HG02623 (cell line): ENCODE measurements at regions not wholly inside any gene's neighbourhood (a gene's known extent, or its start where the extent isn't known, plus 50 kb on each side); places are given as distances from the start of the nearest gene placed in this dataset.

Experiments
- ATAC-seq: cut with Tn5 transposase; IDR thresholded peaks from one replicate; pipeline ENCODE4 v1.9.1; 2021; ENCODE audit warnings: moderate library complexity; ENCODE audit not compliant: unreplicated experiment

DNA sequence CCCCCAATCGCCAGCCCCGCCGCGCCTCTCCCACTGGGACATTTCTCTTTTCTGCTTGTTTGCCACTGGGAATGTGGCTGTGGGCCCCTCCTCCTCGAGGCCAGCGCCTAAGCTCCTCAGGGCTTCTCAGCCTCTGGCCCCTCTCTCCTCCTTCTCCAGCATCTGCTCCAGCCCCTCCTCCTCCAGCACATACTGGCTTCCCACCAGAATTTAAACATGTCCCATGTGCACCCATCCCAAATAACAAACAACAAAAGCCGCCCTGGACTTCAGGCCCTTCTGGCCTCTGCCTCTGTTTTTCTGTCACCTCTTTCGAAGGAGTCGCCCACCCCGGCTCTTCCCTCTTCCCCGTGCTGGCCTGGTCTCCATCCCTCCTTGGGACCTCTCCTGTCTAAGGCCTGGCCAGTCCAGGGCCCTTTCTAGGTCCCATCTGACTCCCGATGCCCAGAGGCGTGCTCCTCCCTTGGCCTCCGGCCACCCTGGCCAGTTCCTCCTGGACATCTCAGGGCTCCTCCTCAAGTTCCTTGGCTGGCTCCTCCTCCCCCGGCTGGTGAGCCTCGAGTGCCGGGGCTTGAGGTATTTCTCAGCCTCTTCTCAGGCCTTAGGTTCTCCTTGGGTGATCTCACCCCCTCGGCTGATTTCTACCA lies 94.6 kb upstream of the SLC6A6 start:
- no peak for ATAC-seq

DNA sequence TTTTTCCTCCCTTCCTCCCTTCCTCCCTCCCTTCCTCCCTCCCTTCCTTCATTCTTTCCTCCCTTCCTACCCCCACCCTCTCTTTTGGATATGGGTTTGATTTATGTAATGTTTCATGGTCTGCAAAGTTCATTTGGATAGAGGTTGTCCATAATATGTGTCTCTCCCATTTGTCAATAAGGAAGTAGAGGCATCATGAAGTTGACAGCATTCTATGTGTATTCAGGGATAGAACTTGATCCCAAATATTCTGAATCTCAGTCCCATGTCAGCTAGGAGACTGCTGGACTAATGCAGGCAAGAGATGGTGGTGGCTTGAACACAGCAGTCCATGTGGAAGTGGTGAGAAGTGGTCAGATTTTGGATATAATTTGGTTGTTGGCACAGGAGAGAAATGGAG lies 90.7 kb upstream of the SLC6A6 start:
- ATAC-seq, result no peak

DNA sequence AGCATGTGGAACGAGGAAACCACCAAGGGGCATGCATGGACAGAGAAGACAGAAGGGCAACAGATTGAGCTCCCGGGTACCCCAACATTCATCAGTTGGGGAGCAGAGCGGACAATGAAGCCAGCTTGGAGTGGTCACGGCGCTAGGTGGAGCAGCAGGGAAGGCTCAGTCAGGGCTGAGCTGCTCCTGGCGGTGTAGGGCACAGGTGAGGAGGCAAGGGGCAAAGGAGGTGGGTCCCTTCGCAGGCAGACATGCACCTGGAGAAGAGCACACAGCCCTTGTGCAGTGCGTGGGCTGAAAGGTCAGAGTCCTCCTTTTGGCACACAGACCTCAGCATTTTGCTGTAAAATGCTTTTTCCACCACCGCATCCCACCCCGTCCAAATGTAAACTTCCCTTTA lies 90.0 kb upstream of the SLC6A6 start:
- no peak for ATAC-seq

DNA sequence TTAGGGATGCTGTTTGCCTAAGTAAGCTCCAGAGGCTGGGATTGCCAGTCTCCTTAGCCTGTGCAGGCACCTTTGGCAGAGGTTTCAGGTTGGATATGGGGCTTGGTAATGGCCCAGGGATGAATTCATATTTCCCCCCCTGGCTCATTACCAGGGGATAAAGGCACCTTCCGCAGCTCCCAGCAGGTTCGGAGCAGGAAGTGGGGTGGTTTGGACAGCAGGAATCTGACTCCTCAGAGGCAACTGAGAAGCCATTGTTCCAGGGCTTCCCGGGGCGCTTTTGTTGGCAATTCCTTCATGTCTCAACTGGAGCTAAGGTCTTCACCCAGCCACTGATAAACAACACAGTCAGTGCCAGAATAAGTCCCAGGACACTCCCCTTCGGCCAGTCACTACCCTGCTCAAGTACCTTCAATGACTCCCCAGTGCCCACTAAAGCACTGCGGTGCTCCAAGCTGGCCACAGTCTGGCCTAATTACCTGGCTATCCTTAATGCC lies 85.3 kb upstream of the SLC6A6 start:
- no peak for ATAC-seq

DNA sequence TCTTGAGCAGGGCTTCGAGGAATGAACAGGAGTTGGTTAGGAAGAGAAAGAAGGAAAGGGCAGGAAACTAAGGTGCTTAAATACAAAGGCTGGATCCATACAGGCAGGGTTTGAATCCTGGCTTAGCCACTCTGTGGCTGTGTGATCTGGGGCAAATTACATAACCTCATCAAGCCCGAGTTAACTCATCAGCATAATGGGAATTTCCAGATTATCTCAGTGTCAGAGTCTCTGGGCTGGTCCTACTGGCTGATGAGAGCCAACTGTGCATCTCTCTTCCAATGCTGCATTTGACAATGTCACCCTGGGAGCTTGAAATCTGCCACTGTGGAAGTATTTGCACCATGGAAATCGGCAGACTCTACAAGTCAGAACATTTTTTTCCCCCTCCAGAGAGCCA lies 83.8 kb upstream of the SLC6A6 start:
- ATAC-seq, result no peak

DNA sequence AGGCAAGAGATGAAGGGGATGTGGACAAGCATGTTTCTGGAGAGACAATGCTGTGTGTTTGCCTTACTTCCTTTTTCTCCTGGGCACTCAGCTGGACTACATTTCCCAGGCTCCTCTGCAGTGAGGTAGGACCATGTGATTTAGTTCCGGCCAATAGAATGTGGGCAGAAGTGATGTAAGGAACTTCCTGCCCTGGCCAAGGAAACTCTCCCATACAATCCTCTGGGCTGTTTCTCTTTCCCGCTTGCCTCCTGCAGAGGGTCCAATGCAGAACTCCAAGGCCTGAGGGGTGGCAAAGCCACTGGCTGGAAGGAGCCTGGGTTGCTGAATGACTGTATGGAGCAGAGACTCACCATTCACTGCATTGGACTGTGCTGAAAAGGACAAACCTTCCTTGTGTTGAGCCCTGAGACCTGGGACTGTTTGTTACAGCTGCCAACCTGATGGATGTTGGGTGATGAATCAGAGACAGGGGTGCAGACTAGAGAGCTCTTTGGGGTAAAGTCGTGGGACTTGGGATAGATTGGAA lies 82.7 kb upstream of the SLC6A6 start:
- ATAC-seq, result peak; percentile 78

DNA sequence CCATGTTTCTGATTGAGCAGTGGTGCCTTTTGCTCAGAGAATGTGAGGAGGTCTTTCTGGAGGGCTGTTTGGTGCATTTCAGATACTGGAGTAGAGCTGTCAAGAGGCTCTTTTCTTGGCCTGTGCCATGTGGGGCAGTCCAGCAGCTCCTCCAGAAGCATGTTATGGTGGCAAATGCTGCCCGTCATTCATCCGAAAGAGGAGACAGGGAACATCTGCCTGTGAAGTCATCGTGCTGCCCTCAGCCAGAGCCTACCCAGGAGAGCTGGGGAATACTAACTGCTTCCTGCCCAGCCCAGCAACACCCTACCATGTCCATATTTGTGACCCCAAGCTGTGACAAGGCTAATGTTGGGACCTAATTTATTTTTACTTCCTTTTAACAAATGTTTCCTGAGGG lies 82.2 kb upstream of the SLC6A6 start:
- no peak for ATAC-seq

DNA sequence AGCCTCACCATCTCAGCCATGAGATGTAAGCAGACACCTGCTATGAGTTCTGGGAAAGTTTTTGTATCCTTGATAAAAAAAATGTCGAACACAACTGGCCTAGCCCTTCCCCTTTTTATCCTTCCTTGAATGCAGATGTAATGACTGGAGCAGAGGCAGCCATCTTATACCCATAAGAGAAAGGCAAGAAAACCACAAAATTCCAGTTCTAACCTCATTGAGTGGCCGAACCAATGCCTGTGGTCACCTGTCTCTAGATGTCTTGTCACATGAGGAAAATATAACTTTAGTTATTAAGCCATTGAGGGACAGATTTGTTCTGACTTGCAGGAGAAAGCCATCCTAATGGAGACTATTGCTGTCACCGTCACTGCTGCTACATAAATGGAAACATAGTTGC lies 80.4 kb upstream of the SLC6A6 start:
- ATAC-seq, result no peak

DNA sequence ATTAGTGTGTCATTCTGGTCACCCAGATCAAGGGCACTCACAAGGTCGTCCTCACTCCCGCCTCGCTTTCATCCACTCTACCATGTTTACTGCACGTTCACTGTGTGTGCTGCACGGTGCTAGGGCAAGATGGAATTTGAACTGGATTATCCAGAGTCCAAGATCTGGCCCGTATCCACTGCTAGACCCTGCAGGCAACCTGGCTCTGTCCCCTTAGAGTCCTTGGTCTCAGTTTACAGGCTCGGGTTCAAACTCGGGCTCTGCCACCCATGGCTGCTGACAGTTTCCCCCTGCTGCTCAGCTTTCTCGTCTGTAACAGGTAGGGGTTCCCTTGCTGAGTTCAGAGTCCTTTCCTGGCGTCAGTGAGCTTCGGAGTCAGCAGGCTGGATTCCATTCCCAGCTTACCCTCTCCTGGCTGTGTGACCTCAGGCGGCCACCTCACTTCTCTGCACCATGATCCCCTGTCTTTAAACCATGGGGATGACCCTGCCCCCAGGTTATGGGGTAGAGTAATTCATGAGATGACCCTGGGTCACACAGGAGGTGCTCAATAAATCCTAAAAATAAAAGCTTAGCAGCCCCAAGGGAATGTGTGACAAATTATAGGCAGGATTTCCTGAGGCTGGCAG lies 79.6 kb upstream of the SLC6A6 start:
- ATAC-seq, result no peak

DNA sequence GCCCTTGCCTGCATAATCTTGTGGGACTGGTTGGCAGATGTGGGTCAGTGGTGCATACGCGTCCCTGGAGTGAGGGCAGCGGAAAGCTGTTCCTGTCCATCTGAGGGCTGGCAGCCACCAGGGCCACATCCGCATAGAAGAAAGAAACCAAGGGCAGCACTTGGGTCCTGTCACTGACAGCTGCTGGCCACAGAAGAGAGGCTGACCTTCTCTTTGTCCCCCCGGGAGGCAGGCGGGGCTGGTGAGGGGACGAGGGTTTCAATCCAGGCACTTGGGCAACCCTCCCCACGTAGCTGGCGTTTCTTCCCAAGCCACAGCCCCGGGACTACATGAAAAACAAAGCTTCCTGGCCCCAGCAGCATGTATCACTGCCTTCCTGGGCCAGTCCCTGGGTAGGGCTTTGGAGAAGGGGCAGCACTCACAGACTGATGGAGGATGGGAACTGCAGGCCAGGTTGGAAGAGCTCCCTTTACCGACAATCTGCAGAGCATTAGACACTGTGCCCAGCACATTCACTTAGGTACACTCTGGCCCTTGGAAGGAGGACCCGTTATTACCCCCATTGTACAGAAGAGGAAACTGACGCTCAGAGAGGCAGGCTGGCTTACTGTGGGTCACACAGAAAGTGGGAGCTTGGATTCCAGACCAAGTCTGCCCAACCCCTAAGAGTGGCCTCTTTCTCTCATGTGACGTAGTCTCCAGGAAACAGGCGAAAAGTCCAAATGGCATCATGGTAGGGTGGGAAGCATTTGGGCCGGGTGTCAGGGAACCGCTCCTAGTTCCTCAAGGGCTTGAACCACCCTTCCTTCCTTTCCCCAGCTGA lies 78.8 kb upstream of the SLC6A6 start:
- no peak for ATAC-seq

DNA sequence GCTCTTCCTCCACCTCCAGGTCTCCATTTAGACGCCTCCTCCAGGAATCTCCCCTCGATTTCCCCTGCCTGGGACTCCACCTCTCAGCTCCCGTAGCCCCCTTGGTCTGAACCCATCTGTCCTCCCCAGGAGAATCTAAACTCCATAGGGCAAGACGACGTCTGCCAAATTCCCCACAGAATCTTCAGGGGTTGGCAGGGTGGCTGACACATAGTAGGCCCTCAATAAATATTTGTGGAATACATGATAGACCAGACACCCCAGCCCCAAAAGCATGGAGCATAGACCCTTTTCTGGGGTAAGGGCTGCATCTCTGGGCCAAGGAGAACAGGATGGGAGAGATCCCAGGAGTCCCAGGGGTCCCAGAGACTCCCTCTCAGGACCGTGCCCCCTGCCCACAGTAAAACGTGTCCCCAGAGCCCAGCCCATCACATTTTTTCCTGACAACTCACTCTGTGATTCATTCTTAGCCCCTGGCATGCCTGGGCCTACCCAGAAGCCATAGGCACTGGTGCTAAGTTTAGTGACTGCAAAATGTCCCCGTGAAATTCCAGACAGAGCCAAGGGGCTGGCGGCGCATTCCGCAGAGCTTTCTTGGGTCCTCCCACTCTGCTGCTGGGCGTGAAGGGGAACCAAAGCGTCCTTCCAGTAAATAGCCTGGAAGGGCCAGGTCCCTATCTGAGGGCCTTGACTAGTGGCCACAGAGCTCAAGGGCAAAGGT lies 78.0 kb upstream of the SLC6A6 start:
- no peak for ATAC-seq

DNA sequence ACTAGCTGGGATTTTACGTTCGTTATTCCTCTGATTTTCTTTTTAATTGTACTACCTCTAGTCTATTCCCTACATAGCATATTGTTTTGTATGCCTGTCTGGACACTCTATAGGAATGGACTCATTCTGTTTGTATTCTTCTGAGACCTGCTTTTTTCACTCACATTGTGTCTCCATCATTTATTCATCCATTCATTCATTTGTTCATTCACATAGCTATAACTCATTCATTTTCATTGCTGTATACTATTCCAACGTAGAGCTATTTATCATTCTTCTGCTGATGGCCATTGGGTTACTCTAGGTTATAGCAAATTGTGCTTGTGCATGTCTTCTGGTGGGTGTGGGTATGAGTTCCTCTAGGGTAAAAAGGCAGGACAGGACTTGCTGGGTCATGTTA lies 74.0 kb upstream of the SLC6A6 start:
- ATAC-seq, result no peak

DNA sequence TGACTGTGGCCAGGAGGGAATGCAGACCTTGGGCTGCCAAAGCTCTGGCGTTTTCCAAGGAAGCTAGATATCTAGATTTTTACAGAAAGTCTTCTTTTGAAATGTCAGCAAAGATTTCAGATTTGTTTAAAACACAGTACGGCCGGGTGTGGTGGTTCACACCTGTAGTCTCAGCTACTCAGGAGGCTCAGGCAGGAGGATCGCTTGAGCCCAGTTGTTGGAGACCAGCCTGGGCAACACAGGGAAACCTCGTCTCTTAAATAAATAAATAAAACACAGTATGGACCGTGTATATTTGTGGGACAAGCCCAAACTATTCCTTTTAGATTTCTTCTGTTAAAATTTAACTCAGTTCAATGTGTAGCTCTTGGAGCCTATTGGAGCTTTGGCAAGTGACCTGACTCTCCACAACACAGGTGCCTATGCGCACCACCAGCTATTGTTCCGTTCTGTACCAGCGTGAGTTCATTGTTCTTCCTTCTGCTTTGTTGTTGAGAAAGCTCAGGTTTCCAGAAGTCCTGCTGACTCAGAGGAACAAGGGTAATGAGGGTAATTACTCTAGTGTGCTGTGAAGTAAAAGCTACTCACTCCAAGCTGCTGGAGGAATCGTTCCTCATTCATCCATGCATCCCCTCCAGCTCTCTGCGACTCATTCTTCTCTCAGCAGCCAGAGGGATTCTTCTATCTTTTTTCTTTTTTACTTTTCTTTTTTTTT lies 73.1 kb upstream of the SLC6A6 start:
- no peak for ATAC-seq

DNA sequence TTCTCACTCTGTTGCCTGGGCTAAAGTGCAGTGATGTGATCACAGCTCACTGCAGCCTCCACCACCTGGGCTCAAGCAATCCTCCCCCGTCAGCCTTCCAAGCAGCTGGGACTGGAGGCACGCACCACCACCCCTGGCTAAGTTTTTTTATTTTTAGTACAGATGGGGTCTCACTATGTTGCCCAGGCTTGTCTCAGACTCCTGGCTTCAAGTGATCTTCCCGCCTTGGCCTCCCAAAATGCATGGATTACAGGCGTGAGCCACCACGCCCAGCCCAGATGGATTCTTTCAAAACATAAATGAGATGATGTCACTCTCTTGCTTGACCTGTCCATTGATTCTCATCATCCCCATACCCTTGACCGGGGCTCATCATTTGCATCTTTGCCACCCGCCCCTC lies 72.6 kb upstream of the SLC6A6 start:
- no peak for ATAC-seq

DNA sequence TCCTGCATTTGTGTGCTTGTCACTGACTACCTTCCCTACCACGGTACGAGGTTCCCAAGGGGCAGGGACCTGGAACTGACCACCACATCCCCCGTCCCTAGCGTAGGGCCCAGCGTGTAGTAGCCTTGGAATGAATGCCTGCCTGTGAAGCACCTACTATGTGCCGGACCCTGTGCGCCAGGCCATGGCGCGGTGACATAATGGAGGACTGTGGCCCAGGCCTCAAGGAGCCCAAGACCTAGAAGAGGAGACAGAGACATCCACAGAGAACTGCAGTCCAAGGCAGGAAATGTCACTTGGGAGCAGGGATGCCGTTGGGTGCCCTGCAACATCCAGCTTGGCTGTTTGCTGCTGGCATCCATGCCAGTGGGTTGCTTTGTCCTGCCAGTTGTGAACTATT lies 71.9 kb upstream of the SLC6A6 start:
- ATAC-seq, result no peak

DNA sequence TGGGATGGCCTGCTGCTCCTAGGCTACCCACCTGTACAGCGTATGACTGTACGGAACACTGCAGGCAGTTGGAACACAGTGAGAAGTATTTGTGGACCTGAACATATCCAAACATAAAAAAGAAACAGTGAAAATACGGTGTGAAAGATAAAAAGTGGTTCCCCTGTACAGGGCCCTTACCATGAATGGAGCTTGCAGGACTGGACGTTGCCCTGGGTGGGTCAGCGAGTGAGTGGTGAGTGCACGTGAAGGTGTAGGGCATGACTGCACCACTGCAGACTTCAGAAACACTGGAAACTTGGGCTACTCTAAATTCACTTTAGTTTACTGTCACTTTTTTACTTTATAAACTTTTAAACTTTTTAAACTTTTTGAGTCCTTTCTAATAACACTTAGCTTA lies 71.2 kb upstream of the SLC6A6 start:
- no peak for ATAC-seq

DNA sequence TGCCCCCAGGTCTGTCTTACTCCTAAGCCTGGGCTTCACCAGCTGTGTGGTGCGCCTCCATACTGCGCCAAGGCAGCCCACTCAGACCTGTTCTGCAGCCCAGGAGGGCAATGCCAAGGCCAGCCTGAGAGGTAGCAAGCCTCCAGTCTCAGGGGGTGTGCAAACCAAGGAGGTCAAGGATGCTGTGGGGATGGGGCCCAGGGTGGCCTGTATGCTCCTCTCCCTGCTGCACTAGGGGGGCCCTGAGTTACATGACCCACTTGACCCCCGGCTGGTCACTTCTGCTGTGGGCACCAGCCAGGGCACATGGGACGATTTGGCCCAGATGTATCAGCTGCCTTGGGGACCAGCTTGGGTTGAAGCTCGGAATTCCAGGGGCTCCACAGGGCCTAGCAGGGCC lies 70.0 kb upstream of the SLC6A6 start:
- no peak for ATAC-seq

DNA sequence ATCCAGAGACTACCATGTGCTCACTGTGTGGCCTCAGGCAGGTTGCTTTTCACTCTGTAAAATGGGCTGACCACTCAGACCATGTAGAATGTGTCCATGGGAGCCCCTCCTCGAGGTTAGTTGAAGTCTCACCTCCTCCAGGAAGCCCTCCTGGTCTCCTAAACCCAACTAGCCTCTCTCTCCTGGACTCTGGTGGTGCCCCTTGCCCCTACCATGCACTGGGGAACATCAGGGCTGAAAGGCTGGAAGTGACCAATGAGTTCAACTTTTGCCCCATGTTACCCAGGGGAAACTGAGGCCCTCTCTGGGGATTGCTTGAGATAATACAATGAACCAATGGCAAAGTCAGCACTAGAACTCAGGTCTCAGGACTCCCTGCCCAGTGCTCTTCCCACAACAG lies 69.2 kb upstream of the SLC6A6 start:
- ATAC-seq, result no peak

DNA sequence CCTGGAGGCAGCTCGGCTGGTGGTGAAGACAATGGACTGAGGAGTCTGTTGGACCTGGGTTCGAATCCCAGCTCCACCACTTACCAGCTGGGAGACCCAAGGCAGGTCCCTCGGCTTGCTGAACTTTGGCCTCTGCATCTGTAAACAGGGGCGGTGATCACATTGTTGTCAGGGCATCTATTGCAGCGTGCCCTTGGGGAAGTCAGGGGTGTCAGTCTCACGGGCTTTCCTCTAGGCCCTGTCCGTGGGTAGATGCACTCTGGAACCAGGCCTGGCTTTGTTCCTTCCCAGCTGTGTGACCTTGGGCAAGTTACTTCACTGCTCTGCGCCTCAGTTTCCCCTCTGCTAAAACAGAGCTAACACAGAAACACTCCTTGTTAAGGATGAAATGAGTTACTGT lies 68.8 kb upstream of the SLC6A6 start:
- ATAC-seq, result no peak

DNA sequence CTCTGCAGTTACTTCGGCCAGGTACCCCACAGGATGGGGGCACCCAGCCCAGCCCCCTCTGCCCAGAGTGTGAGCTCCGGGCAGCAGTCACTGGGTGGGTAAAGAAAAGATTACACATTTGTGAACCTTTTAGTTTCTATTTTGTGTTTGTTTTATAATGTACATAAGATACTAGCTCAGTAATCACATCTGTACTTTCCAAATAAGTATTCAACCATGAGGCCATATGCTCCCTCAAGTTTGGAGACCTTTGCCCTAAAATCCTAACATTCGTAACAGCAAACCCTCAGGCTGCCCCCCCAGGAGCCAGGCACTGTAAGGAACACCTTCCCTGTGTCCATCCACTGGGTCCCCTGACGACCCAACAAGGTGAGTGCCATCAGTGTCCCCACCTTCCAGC lies 68.3 kb upstream of the SLC6A6 start:
- no peak for ATAC-seq

DNA sequence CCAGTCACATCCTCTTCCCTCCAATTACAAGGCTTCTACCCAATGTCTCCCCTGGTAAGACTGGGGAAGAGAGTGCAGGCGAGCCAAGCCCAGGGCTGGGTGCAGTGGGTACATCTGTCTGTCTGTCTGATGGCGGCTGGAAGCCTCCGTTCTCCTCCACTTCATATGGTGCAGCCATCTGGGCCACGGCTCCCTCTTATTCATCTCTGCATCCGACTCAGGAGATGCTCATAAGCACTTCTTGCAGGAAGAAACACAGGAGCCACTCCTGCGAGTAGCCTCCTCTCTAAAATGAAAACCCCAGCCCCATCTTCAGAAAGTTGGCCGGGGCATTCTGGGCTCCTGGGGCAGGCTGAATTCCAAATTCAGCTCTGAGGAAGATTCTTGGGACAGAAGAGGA lies 67.5 kb upstream of the SLC6A6 start:
- ATAC-seq, result no peak
